GM12873 (cell line): ENCODE measurements at regions not wholly inside any gene's neighbourhood (a gene's known extent, or its start where the extent isn't known, plus 50 kb on each side); places are given as distances from the start of the nearest gene placed in this dataset.
A peak's percentile ranks its signal among the peaks of the same experiment; 100 is the strongest.

Experiments used
- CTCF ChIP-seq: IDR thresholded peaks from 2 replicates; pipeline ENCODE4 v1.5.1; 2012; ENCODE audit warnings: low read depth, mild to moderate bottlenecking, moderate library complexity, low read length, control low read depth; ENCODE audit not compliant: insufficient read depth; ENCODE audit errors: missing control alignments

DNA sequence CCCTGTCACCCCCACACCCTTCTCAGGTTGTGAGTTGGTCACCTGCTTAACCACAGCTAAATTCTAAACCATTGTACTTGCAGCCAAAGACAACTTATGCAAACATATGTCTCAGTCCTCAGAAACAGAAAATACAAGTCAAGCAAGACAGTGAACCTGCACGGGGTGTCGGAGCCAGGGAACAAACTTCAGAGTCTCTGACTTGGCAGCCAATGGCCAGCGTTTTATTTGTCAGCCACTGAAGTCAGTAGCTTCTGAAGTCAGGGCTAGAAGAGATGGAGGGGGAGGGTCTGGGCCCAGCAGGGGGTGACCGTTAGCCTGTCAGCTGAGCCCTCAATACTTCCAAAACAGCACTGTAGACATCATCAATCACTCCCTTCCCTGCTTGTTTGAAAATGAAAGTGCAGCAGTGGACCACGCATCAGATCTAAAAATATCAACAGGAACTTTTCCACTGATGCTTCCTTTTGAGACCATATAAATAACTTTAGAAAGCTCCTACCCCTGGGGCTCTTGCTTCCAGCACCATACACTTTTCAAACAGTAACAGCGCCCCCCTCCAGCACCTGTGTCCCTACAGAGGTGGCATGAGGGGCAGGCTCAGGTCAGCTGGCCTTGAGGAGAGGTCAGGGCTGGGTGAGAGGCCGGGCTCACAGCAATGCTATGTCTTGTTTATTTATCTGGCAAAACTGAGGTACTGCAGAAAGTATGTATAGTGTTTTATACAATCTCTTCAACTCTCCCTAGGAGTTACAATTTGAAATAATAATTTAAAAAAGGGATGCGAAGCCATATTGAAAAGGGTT, 142.5 kb downstream of the ACER2 start:
- TF ChIP-seq CTCF: peak; percentile 18

GRCh38 chr9:19550009-19550408, 141.2 kb downstream of the ACER2 start:
- no peak for TF ChIP-seq CTCF

GRCh38 chr9:19533373-19533772, 124.6 kb downstream of the ACER2 start:
- TF ChIP-seq CTCF: no peak

GRCh38 chr9:19527663-19528062, 118.9 kb downstream of the ACER2 start:
- TF ChIP-seq CTCF: no peak

GRCh38 chr9:19522558-19522957, 113.7 kb downstream of the ACER2 start:
- TF ChIP-seq CTCF: no peak

DNA sequence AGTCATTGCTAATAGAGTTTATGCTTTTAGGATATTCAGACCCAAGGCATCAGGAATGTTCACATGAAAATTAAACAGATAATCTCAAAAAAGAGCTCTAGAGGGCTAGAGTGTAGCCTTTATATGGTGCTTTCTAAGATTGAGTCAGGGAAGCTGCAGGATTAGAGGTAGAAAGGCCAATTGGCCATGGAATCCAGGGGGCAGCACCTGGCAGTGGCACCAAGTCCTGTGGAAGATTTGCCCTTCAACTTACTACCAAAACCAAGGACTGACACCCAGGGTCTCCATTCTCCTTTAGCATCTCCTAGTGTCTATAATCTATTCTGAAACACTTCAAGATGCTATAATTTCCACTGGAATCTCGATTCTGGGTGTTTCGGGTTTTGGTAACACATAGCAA, 112.4 kb downstream of the ACER2 start:
- no peak for TF ChIP-seq CTCF

DNA sequence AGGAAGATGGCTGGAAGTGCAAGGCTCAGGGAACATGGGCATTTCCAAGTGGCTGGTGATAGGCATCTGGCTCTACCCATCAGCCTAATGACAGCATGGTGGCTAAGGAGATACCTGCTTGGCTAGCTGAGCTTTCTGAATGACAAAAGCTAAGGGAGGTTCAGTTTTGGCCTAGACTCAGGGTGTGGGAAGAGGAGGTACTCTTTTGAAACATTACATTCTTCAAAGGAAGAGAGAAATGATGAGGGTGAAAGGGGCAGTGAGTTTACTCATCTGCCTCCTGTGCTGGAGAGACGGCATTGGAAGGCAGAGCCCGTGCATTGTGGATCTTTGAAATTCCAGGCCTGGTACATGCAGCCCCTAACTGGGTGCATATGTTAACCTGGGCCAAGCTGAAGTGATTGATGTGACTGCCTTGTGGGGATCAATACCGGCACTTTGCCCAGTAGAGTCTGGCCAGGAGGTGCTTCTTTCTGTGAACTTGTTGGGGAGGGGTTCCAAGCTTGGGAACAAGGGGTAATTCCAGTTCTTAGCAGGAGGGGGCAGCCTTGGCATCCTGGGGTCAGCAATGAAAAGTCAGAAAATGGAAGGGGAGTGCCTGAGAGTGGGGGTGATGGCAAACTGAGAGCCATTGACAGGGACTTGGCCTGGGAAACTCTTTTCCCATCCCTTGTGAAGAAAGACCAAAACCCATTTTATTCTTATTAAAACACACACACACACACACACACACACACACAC, 108.6 kb downstream of the ACER2 start:
- peak; percentile 70 for TF ChIP-seq CTCF
